HuH-7.5 (cell line): ENCODE measurements at regions not wholly inside any gene's neighbourhood (a gene's known extent, or its start where the extent isn't known, plus 50 kb on each side); places are given as distances from the start of the nearest gene placed in this dataset.

Experiments
- DNase-seq: peaks from one replicate; pipeline ENCODE4 v3.0.0; 2011; ENCODE audit warnings: low spot score

GRCh38 chr3:117892431-117892841, 1142.2 kb downstream of the IGSF11 start:
- DNase-seq: no peak

DNA sequence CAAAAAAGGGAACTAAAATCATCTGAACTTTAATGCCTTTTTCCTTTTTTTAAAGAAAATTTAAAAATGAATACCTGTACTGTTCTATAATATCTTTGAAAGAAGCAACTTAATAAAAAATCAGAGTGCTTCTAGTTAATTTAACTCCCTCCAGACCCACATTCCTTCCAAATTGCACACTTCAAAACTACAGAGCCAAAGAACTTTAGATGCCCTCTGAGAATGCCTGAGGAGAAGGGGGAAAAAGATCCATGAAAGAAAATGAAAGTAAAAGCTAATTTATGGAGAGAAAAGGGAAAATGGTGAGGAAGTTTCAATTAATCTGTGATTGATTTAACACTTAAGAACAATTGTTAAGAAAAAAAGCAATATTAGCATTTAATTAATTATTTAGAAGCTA, 1141.6 kb downstream of the IGSF11 start:
- DNase-seq: no peak

- DNase-seq: no peak
Observed at GRCh38 chr3:117893638-117894037, 1141.0 kb downstream of the IGSF11 start.

- DNase-seq: no peak
Observed at GRCh38 chr3:117898722-117899522, 1135.7 kb downstream of the IGSF11 start.

GRCh38 chr3:117903226-117903625, 1131.4 kb downstream of the IGSF11 start:
- no peak for DNase-seq

- no peak for DNase-seq
Observed at GRCh38 chr3:117910820-117911521, 1123.7 kb downstream of the IGSF11 start.

- no peak for DNase-seq
Observed at GRCh38 chr3:117912352-117912751, 1122.3 kb downstream of the IGSF11 start.

DNA sequence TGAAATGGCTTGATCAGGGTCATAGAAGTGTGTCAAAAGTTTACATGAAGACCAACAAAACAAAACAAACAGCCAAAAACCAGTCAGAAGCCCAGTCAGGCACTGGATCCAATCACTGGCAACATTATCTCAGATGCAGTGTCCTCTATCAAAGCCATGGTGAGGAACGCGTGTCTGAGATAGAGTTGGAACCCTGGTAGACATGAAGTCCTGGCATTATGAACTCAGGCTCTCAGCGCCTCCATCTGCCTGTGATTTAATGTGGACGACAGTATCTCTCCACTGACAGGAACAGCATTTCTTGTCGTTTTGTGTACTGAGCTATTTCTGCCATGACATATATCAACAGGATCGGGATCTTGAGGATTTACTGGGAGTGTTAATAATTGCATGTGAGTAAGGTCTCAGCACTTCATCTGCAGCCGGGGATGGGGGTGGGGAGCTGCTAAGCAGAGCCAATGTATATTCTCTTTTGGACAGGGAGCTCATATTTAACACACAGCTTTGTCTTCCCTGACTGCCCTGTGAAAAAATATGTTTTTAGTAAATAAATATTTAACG, 1120.0 kb downstream of the IGSF11 start:
- no peak for DNase-seq

DNA sequence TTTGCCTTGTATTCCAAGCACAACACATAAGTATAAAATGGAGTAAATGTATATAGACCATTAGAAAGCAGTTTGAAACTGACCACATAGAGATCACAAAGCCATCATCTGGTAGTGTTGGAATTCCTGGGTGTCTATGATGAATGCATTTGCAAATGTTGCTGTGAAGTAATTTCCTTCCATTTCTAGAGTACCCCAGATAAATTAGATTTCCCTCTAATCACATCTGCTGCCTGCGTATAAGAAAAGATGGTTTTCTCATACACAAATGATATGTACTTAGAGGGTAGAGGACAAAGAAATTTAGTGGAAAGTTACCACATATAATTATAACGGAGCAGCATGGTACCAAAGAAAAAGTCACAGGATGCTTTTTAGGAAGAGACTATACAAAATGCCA, 1117.8 kb downstream of the IGSF11 start:
- DNase-seq: no peak

- no peak for DNase-seq
Observed at GRCh38 chr3:117919621-117920020, 1115.0 kb downstream of the IGSF11 start.

- DNase-seq: no peak
Observed at GRCh38 chr3:117920253-117920898, 1114.3 kb downstream of the IGSF11 start.

GRCh38 chr3:117921411-117921810, 1113.2 kb downstream of the IGSF11 start:
- no peak for DNase-seq

DNA sequence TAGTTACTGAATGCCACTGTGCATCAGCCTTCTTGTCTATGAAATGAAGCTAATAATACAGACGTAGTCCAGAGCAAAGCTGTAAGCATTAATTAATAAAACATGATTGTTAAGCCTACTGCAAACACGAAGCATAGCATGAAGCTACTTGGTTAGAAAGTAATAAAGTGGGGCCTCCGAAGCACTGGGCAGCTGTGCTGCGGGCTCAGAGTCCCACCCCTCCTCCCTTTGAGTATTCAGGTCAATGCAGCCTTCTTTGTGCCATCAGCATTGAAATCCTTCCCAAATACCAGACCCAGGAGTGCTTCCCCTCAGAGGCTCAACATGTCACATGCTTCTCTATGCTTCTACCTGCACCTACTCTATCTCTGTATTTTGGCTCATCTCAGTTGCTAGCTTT, 1112.6 kb downstream of the IGSF11 start:
- no peak for DNase-seq

- DNase-seq: no peak
Observed at GRCh38 chr3:117926819-117927218, 1107.8 kb downstream of the IGSF11 start.

GRCh38 chr3:117927825-117928224, 1106.8 kb downstream of the IGSF11 start:
- DNase-seq: no peak

DNA sequence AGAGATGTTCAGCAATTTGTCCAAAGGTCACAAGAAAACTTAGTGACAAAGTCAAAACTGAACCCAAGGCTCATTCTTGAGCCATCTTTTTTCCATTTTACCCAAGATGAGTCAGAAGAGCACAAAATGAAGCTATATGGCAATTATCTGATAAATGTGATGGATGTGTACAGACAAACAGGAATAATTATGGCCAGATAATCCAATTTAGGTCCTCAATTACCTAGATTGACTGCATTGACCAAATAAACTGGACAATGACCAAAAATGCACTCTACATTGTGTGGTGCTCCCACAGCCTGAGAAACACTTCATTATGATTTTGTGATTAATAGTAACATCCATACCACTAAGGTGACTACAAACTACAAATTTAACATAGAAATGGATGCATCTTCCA, 1105.8 kb downstream of the IGSF11 start:
- DNase-seq: no peak

GRCh38 chr3:117932441-117932840, 1102.2 kb downstream of the IGSF11 start:
- no peak for DNase-seq

DNA sequence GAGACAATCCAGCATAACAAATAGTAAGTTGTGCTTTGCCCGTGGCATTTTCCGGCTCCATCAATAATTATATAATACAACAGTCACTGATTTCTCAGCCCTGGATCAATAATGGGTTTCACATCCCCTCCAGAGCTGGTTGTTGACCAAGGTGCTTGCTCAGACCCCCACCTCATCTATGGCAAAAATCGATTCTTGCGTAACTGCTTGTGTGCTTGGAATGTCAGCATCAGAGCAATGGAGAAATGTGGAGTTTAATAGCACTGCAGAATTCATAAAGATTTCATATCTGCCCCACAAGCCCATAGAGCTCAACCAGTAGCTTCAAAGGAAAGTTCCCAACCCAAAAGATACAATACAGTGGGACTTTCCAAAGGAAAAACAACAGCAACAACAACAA, 1098.5 kb downstream of the IGSF11 start:
- DNase-seq: no peak

GRCh38 chr3:117938974-117939373, 1095.7 kb downstream of the IGSF11 start:
- no peak for DNase-seq

GRCh38 chr3:117939425-117940027, 1095.1 kb downstream of the IGSF11 start:
- no peak for DNase-seq

GRCh38 chr3:117941015-117941414, 1093.6 kb downstream of the IGSF11 start:
- DNase-seq: no peak

DNA sequence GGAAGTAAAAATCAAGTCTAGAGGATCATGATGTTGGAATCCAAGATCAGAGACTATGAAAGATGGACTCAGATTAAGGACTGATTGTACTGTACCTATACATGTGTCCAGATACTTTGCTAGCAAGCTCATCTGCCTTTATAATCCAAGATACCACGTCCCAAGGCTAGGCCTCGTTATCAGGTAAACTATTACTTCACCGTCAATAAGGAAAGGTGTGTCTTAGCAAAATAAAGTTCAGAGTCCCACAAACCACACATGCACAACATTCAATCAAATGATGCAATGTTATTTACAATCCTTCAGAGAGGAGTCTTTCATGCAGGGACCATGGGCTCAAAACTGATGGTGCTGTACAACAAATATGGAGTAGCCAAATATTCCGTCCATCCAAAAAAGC, 1092.9 kb downstream of the IGSF11 start:
- no peak for DNase-seq
